Activated naive CD4-positive, alpha-beta T cell treated with anti-CD3 and anti-CD28 coated beads, Interleukin-2, amount 50 U/mL, for 72 hours (primary cell): ENCODE measurements at regions not wholly inside any gene's neighbourhood (a gene's known extent, or its start where the extent isn't known, plus 50 kb on each side); places are given as distances from the start of the nearest gene placed in this dataset.

Experiments used
- ATAC-seq, 2 donors: fragments of 150-1000 bp; cut with Tn5 transposase; 2 replicates each; pipeline ENCODE4 v1.10.0; 2021; ENCODE audit warnings: mild to moderate bottlenecking in 2 of 2, moderate library complexity in 2 of 2
- DNase-seq, 2 donors: peaks; one replicate each; pipeline ENCODE4 v3.0.0; 2021 to 2022; ENCODE audit warnings: low spot score in 2 of 2
- H3K27ac Mint-ChIP-seq, 2 donors: one replicate each; pipeline ENCODE4 v1.8.0; 2022; ENCODE audit warnings: mild to moderate bottlenecking in 2 of 2, mixed read lengths in 2 of 2
- H3K36me3 Mint-ChIP-seq, 2 donors: one replicate each; pipeline ENCODE4 v1.8.0; 2022; ENCODE audit warnings: mixed read lengths in 2 of 2
- H3K9me3 Mint-ChIP-seq, 2 donors: one replicate each; pipeline ENCODE4 v1.8.0; 2022; ENCODE audit warnings: mixed read lengths in 2 of 2

GRCh38 chr2:120906914-120907313 lies 171.2 kb downstream of the GLI2 start:
- Mint-ChIP-seq H3K27ac (no peak overlapping the region), H3K9me3 (no peaks in the 10 kb centered on the region), H3K36me3 (no peaks in the 10 kb centered on the region)
- DNase-seq (no peak), ATAC-seq (no peak)

GRCh38 chr2:120907822-120908221 lies 172.2 kb downstream of the GLI2 start:
- ATAC-seq (no peak), DNase-seq (no peak)
- Mint-ChIP-seq H3K9me3 (no peaks in the 10 kb centered on the region), H3K36me3 (no peaks in the 10 kb centered on the region), H3K27ac (no peak overlapping the region)

GRCh38 chr2:120908314-120908975 lies 172.8 kb downstream of the GLI2 start:
- ATAC-seq (no peak), DNase-seq (no peak)
- H3K27ac Mint-ChIP-seq: no peak overlapping the region
- H3K9me3 Mint-ChIP-seq: no peaks in the 10 kb centered on the region
- H3K36me3 Mint-ChIP-seq: no peaks in the 10 kb centered on the region

- ATAC-seq: no peak
- Mint-ChIP-seq H3K36me3 (no peaks in the 10 kb centered on the region), H3K9me3 (no peaks in the 10 kb centered on the region), H3K27ac (no peak overlapping the region)
- no peak for DNase-seq
Measured at GRCh38 chr2:120909102-120909501, 173.4 kb downstream of the GLI2 start.

- ATAC-seq: no peak
- H3K36me3 Mint-ChIP-seq: no peaks in the 10 kb centered on the region
- H3K9me3 Mint-ChIP-seq: no peaks in the 10 kb centered on the region
Measured at GRCh38 chr2:120910164-120910563, 174.5 kb downstream of the GLI2 start.

GRCh38 chr2:120910956-120911951 lies 175.6 kb downstream of the GLI2 start:
- Mint-ChIP-seq H3K9me3 (no peaks in the 10 kb centered on the region), H3K27ac (no peak overlapping the region), H3K36me3 (no peaks in the 10 kb centered on the region)
- no peak for DNase-seq
- ATAC-seq: no peak

More at GRCh38 chr2:120910164-120910563, 174.5 kb downstream of the GLI2 start:
- no peak overlapping the region for H3K27ac Mint-ChIP-seq
- no peak for DNase-seq

- H3K27ac Mint-ChIP-seq: no peak overlapping the region
Measured at GRCh38 chr2:120912101-120912985, 176.7 kb downstream of the GLI2 start.

GRCh38 chr2:120913972-120914838 lies 178.5 kb downstream of the GLI2 start:
- H3K9me3 Mint-ChIP-seq: no peaks in the 10 kb centered on the region

More at GRCh38 chr2:120912101-120912985, 176.7 kb downstream of the GLI2 start:
- Mint-ChIP-seq H3K36me3 (no peaks in the 10 kb centered on the region), H3K9me3 (no peaks in the 10 kb centered on the region)
- no peak for ATAC-seq
- no peak for DNase-seq

GRCh38 chr2:120914839-120915521 lies 179.3 kb downstream of the GLI2 start:
- Mint-ChIP-seq H3K36me3 (no peaks in the 10 kb centered on the region), H3K9me3 (no peaks in the 10 kb centered on the region), H3K27ac (no peak overlapping the region)
- no peak for DNase-seq
- no peak for ATAC-seq

More at GRCh38 chr2:120913972-120914838, 178.5 kb downstream of the GLI2 start:
- Mint-ChIP-seq H3K27ac (no peak overlapping the region), H3K36me3 (no peaks in the 10 kb centered on the region)
- ATAC-seq (no peak), DNase-seq (no peak)

- no peak overlapping the region for H3K27ac Mint-ChIP-seq
- DNase-seq: no peak
- no peaks in the 10 kb centered on the region for H3K9me3 Mint-ChIP-seq
- no peak for ATAC-seq
- no peaks in the 10 kb centered on the region for H3K36me3 Mint-ChIP-seq
Measured at GRCh38 chr2:120915670-120916069, 180.0 kb downstream of the GLI2 start.

GRCh38 chr2:120916446-120916845 lies 180.8 kb downstream of the GLI2 start:
- DNase-seq (no peak), ATAC-seq (no peak)
- no peaks in the 10 kb centered on the region for H3K9me3 Mint-ChIP-seq
- no peak overlapping the region for H3K27ac Mint-ChIP-seq
- no peaks in the 10 kb centered on the region for H3K36me3 Mint-ChIP-seq

GRCh38 chr2:120917886-120918285 lies 182.2 kb downstream of the GLI2 start:
- Mint-ChIP-seq H3K9me3 (no peaks in the 10 kb centered on the region), H3K36me3 (no peaks in the 10 kb centered on the region), H3K27ac (no peak overlapping the region)
- DNase-seq: no peak
- no peak for ATAC-seq

- no peak for DNase-seq
- ATAC-seq: no peak
- Mint-ChIP-seq H3K36me3 (no peaks in the 10 kb centered on the region), H3K27ac (no peak overlapping the region), H3K9me3 (no peaks in the 10 kb centered on the region)
Measured at GRCh38 chr2:120919216-120919615, 183.5 kb downstream of the GLI2 start.

GRCh38 chr2:120919771-120920453 lies 184.2 kb downstream of the GLI2 start:
- no peak overlapping the region for H3K27ac Mint-ChIP-seq
- no peaks in the 10 kb centered on the region for H3K36me3 Mint-ChIP-seq
- DNase-seq (no peak), ATAC-seq (no peak)
- H3K9me3 Mint-ChIP-seq: no peaks in the 10 kb centered on the region
